HG03280 (cell line): ENCODE measurements at regions not wholly inside any gene's neighbourhood (a gene's known extent, or its start where the extent isn't known, plus 50 kb on each side); places are given as distances from the start of the nearest gene placed in this dataset.

Experiments
- ATAC-seq: cut with Tn5 transposase; IDR thresholded peaks from one replicate; pipeline ENCODE4 v1.9.1; 2021; ENCODE audit warnings: mild to moderate bottlenecking, moderate library complexity; ENCODE audit not compliant: unreplicated experiment

DNA sequence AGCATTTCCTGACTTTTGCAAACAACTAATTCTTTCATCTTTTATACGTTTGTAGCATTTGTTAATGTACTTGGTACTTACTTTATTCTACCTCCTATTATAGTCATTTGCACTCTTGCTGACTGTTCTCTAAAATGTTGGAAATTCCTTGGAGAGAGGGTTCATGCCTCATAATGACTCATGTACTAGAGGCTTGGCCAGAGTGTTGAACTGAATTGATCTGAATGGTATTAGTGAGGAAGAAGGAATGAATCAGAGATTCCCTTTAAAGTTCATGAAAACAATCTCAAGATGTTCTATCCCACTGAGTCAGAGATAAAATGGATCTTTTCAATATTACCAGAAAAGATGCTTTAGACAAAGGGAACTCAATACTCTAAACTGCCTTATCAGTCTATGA is 383.4 kb downstream of the SEC16B start:
- no peak for ATAC-seq

DNA sequence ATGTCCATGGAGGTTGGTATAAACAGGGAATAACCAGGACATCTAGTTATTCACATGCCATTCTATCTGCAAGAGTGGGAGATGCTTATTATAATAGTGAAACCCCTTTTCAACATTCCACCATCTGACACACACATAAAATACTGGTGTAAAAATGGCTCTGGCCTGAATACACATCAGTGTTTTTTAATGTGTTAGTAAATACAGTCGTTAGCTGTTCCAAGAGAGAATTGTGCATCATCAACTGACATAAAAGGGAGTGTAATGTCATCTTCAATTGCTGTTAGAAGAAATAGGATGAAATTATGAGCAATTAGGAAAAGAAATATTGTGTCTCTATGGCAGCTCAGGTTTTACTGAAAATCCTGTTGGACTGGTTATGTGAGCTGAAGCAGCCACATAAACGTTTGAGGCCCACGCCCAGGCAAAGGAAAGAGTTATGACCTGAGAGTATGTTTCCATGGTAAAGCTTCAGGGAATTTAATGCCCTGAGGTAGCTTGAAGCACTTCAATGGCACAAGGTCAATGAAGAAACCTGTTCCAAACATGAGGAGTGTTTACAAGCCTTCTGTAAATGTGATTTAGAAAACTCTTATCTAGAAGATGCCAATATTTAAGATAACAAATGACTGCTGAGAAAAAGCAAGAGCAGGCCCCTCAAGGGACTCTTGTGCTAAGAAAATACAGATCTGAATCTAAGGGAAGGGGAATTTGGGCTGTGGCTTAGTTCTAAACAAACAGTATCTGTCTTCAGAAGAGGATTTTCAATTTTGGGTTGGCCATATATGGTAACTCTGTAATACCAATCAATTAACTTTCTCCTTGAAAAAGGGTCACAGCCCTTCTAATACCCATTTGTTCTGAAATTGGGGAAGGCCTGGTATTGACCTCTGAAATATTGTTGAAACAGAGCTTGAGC is 384.3 kb downstream of the SEC16B start:
- no peak for ATAC-seq

DNA sequence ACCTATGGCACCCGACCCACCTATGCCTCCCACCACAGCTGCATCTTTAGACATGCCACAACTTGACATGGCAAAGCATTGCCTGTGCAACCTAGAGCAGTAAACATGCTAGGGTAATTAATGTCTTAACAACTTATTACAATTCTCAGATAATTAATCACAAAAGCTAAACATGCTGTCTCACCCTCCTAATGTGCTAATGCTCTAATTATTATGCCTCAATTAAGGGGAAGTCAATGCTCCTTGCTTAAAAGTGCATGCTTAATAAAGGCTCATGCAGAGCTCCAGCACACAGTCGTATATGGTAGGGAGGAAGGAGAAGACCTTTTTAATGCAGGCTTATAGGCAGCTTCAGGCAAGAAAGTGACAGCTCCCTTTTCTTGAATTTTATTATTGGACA is 396.0 kb downstream of the SEC16B start:
- ATAC-seq, result no peak

DNA sequence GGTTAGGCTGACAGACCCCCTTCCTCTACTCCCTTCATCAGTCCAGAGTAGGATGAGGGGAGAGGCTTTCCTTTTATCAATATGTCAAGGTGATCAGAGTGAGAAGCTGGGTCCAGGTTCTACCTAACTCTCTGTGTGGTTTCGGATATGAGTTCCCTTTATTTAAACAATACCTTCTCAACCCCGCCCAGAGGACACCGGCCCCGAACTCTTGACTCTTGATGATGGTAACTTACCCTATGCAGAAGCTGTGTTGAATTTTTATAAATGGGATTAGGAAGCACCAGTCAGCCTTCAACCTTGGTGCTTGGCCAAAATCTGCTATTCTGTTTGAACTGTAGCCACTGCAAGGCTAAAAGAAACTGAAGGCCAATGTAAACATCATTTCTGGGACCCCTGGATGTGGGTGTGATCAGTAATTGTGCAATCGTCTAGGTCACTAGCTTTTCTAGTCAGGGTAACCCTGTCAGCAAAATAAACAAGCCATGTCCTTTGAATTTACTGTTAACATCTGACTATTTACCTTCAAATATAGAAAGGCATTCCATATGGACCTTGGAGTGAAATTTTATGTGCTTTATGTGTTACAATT is 398.3 kb downstream of the SEC16B start:
- no peak for ATAC-seq

DNA sequence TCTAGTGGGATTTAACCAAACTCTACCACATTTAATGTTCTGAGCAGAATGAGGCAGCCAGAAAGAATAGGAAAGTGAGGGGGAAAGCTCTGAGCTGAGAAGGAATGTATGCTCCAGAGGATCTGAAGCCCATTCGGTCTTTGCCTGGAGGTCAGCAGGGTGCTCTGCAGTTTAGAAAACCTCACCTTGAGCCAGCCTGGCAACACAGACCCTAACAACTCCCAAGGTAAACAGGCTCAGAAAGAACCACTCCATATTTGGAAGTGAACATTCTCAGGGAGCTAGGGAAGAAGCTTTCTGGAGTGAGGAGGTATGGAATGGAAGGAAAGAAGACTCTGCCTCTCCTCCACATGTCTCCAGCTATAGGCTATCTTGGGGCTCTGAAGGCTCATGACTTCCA is 398.8 kb downstream of the SEC16B start:
- no peak for ATAC-seq

DNA sequence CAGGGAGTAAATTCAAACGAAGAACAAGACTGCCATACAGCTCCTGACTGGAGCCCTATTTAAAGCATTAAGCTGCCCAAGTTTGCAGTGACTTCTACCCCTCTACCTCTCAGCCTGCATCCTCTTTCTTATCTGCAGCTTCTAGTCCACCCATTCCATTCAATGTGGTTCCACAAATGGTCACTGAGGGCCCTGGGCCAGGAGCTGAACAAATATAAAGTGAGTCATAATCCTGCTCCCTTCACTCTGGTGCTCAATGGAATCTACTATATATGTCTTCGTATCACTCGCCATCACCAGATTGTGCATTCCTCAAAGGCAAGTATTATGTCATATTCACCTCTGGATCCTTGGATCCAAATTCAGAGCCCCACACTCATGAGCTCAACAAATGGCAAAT is 398.7 kb downstream of the BRINP2 start:
- ATAC-seq, result no peak

DNA sequence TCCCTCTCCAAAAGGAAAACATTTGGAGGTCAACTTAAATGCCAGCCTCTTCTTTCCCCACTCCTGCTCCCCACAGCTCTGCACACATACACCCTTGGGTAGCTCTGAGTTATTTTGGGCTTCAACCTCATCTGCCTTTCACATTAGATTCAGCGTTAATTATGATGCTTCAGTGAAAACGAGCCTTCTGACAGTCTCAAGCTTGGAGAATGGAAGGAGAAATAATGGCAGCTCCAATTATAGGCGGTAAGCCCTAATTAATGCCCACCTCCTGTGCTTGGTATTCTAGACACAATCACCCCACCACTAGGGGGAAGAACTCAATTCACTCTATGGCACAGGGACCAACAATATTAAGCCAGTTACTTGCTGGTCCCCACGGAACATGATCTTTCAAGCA is 397.9 kb downstream of the BRINP2 start:
- ATAC-seq, result no peak

DNA sequence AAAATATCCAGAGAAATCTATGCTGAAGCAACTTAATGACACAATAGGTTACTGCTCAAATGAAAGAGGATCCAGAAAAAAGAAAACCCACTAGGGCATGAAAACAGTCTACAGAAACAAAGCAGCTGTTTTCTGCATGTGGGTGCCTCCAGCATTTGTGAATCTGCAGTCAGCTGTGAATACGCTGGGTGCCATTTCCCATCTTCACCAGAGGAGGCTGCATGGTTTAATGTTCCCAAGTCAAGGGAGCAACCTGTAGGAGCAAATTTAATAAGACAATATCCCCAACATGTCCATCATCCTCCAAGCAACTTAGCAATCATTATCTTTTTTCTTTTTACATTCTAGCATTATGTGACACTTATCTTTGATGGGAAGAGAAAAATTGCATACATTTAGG is 396.6 kb downstream of the BRINP2 start:
- ATAC-seq, result peak; percentile 55

DNA sequence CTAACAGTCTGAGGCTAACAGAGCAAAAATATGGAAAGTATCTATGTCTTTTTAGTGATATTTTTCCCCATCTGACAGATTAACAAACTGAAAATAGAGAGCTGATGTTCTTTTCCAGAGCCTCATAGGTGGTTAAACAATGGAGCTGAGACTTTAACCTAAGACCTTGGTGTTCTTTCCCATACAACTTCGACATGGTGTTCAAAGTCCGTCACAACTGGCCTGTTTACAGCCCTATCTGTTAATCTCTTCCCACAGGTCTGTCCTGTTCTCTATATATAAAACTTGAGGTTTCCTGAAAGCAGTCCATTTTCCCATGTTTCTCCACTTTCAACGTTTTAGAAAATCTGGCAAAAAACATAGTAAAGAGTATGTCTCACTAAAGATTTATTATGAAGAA is 395.7 kb downstream of the BRINP2 start:
- no peak for ATAC-seq

DNA sequence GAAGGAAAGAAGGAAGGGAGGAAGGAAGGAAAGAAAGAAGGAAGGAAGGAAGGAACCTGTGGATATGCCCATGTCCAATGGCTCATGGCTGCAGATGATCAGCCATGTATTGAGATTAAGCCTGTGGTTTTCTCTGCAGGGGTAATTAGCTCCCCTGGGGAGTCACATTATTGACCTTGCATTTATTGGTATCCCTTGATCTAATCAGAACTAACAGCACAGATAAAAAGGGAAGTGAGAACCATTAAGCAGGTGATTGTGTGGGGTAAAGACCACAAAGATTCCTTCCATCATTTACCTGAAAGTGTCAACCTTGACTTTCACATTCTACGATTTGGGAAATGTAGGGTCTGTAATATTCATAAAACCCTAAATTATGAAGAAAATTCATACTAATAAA is 390.7 kb downstream of the BRINP2 start:
- no peak for ATAC-seq

DNA sequence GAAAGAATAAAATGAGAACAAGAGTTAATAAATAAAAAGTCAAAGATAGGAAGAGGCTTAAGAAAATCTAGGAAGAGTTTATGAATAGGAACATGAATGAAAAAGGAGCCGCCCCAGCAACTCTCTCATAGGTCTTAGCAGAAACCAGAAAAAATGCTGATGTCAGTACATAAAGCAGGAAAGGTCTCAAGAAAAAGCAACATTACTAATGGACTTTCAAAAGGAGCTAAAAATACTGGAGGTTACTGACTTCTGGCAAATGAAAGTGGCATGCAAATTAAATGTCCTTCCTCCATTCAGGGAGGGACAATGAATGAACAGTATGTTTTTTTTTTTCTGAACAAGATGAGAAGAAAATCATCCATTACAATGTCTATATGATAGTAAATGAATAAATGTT is 387.6 kb downstream of the BRINP2 start:
- ATAC-seq, result no peak

DNA sequence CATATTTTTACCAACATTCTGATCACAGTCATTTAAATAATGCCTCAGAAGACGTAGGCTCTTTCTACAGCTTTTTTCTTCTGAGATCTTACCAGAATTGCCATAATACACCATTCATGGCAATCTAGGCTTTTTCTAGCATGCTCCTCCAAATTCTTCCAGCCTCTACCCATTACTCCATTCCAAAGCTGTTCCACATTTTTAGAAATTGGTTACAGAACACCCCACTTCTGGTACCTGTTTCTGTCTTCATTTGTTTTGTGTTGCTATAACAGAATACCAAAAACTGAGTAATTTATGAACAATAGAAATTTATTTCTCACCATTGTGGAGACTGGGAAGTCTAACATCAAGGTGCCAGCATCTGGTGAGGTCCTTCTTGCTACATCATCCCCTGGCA is 385.4 kb downstream of the BRINP2 start:
- no peak for ATAC-seq

DNA sequence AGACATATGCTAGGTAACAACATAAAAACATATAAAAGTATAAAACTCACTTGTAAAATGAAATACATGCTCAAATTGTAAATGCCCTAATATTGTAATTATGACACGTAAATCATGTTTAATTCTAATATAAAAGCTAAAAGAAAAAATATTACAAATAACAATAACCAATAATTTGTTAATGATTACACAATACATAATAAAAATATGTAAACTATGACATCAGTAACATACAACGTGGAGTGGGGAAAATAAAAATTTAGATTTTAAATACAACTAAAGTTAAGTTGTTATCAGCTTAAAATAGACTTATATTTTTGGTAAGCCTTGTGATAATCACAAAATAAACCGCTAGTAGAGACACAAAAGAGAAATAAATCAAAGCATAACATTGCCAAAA is 376.4 kb downstream of the BRINP2 start:
- no peak for ATAC-seq

DNA sequence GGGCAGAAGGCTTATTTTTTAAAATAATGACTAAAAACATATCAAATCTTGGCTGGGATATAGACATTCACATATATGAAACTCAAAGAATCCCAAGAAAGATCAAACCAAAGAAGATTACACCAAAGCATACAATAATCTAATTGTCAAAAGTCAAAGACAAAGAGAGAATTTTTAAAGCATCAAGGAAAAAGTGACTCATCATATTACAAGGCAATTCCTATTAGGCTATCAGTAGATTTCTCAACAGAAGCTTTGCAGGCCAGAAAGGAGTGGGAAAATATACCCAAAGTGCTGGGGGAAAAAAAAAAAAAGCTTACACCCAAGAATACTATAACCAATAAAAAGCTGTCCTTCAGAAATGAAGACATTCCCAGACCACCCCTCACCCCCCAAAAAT is 375.6 kb downstream of the BRINP2 start:
- ATAC-seq, result no peak

DNA sequence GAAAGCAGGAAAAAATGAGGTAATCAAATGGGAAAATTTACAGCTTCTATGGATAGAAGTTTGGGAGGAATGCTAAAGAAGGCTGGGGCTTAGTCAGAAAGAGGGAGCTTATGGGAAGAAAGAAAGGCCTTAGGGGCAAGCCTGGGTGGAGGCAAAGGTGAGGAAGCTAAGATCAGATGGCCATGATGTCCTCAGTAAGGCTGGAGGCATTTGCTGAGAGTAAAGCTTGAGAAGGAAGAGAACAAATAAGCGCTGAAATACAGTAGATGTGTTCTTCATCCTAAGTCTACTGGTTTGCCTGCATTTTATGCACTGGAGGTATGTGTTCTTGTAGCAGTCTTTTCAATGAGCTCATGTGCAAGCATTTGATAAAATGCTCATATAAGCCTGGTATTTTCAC is 355.4 kb downstream of the BRINP2 start:
- ATAC-seq, result no peak

DNA sequence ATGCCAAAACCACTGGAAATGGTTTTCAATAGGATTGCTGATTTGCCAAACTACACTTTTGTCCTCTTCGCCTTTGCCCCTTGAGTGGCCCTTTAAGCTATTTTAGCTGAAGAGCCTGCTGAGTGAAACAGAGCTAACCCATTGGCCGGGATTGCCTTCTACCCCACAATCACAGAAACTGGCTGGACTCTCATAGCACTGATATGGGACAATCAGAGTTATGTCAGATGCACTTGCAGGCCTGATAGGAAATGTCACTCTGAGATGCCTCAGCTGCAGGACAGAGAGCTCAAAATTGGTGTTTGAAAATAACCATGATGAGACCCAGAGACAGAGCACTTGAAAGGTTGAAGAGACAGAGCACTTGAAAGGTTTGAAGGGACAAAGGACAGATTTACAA is 354.4 kb downstream of the BRINP2 start:
- ATAC-seq, result no peak

DNA sequence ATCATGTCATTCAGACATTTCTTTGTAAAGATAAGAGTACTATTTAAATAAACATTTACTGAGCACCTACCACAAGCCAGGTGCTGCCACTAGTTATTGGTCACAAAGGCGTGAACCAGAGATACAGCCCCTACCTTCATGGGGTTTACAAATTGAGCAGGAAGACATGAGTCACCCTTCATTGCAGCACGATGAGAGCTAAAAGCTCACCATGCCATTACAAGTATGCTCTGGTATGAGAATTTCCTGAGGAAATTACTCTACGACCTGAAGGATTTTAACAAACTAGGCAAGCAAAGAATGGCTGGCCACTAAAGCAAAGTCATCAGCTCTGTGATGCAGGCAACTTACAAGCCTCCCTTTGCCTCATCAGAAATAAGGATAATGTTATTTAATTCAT is 346.8 kb downstream of the BRINP2 start:
- no peak for ATAC-seq

DNA sequence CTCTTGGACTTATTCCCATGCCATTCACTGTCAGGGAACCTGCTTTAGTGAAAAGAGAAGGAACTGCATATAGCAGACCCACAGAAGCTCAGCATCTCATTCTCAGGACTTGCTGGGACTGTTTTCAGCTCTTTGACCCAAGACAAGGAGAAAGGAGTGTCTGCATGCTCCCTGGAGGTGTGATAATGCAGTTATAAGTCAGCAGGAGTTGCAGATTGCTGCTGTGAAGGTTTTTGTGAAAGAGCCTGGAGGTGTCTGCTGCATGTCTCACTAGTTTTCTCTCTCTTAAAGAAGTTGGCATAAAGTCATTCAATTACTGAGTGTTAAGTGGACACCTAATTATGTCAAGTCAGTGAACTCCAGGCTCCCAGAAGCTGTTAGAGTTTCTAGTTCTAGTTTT is 343.4 kb downstream of the BRINP2 start:
- ATAC-seq, result no peak

DNA sequence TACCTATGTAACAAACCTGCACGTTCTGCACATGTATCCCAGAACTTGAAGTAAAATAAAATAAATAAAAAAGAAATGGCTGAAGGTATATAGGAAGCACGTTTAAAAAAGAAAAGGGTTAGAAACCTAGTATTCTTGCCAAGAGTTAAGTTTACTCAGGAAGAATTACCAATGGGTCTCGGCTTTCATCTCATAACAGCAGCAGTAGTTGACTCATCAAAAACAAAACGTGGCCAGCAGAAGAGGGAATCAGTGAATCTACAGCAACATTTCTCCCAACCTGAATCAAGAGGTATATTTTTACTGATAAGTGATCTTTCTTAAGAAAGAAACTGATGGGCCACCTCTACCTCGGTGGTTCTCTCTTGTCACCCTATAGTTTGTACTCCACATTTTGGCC is 340.3 kb downstream of the BRINP2 start:
- ATAC-seq, result no peak

DNA sequence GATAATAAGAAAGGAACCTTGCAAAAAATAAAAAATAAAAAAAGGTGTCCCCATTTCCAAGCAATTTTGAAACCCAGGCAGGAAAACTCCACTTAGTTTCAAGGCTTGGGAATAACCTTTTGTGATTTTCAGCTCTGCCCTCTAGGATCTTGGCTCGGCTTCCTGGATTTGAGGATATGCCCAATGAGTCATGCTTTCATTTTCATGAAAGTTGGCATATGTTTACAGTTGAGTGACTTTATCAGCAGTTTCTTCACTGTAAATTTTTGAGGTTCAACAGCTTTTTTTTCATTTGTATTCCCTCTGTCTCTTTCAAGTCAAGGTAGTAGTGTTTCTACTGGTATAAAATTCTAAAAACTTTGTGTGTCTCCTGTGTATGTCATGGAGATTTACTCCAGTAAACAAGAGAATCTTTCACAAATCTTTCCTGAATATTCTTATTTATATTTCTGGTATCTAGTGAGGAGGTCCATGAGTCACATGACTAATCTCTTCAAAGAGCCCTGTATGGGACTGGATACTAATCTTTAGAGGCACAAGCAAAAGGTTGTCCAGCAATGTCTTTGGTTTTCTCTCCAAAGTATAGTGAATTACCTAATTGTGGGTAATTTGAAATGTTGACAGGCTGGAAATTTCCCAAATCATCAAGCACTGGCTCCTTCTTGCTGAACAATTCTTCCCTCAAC is 335.3 kb downstream of the BRINP2 start:
- ATAC-seq, result no peak

DNA sequence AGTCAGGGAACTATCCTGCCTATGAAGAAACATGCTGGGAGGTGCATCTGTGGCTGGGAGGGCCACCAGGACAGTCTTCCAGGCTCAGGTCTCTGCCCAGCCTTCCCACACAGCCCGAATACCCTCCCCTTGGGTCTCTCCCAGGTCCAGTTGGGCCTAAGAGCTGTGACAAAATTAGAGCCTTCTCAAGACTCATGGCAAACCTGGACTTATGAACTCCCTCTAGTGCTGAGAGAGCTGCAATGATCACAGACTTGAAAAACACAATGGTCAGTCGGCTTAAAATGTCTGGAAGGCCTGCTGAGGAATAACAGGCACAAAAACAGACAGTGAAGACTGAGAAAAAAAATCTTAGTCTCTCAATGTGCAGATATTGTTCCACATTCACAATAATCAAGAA is 325.1 kb downstream of the BRINP2 start:
- no peak for ATAC-seq

DNA sequence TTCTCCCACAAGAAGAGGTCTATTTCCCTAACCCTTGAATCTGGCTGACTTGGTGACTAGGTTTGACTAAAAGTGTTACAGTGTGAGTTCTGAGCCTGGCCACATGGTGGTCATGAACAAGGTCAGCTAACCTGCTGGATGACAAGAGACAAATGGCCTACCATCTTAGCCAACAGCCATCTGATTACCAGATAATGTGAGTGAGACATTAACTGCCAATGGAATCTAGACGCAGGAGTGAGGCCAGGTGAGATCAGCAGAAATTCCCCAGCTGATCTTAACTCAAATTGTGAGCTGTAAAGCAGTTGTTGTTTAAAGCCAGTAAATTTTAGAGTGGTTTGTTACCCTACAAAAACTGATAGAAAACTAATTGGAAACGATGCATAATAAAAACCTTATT is 320.0 kb downstream of the BRINP2 start:
- ATAC-seq, result no peak
